Muscle layer of duodenum (tissue), 2 donors: ENCODE measurements at regions not wholly inside any gene's neighbourhood (a gene's known extent, or its start where the extent isn't known, plus 50 kb on each side); places are given as distances from the start of the nearest gene placed in this dataset.

ENCODE experiments used
- H3K27ac ChIP-seq: one replicate; pipeline ENCODE4 v1.7.0; 2013; ENCODE audit warnings: mild to moderate bottlenecking, low read length
- H3K27me3 ChIP-seq: one replicate; pipeline ENCODE4 v1.7.0; 2013; ENCODE audit warnings: low read depth, mild to moderate bottlenecking, control low read depth, low read length
- H3K36me3 ChIP-seq, 2 donors: one replicate each; pipeline ENCODE4 v1.7.0; 2013; ENCODE audit warnings: low read length in 2 of 2, control low read depth in 1 of 2, mild to moderate bottlenecking in 1 of 2; ENCODE audit not compliant: insufficient read depth in 2 of 2, control insufficient read depth in 1 of 2
- H3K4me1 ChIP-seq, 2 donors: one replicate each; pipeline ENCODE4 v1.7.0; 2013; ENCODE audit warnings: low read length in 2 of 2, mild to moderate bottlenecking in 2 of 2, control low read depth in 1 of 2, moderate library complexity in 1 of 2; ENCODE audit not compliant: insufficient read depth in 2 of 2, control insufficient read depth in 1 of 2
- H3K4me3 ChIP-seq, 2 donors: one replicate each; pipeline ENCODE4 v1.7.0; 2013; ENCODE audit warnings: low read length in 2 of 2, low read depth in 1 of 2, mild to moderate bottlenecking in 1 of 2
- H3K9me3 ChIP-seq, 2 donors: one replicate each; pipeline ENCODE4 v1.7.0; 2013; ENCODE audit warnings: low read length in 2 of 2, control low read depth in 1 of 2, mild to moderate bottlenecking in 1 of 2; ENCODE audit not compliant: control insufficient read depth in 1 of 2
- donor health status: healthy.

DNA sequence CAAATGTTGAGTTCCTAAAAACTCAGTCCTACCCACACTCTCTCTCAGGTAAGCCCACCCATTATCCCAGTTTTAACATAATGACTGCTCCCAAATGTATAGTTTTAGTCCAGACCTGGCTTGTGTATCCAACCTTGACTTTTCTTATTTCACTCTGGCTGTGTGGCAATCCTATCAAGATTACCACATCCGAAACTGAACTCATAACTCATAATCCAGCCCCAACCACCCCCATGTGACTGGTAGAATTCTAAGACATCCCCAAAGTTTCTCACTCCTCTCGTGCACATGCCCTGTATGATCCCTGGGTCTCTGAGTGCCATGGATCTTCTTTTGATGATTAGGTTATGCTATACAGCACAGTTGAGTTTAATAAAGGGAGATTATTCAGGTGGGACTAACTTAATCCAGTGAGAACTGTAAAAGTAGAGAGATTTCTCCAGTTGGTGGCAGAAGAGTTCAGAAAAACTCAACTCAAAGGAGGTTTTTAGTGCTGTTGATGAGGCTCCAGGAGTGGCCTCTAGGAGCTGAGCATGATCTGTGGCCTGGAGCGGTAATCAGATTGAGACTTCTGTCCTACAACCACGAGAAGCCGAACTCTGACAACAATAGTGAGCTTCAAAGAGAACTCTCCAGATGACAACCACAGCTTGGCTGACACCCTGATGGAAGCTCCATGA, 413.4 kb downstream of the ZNF536 start:
- Histone ChIP-seq H3K27ac (no peak overlapping the region), H3K36me3 (no peaks in the 10 kb centered on the region), H3K9me3 (no peaks in the 10 kb centered on the region), H3K27me3 (no peaks in the 10 kb centered on the region), H3K4me1 (no peaks in the 10 kb centered on the region), H3K4me3 (no peak overlapping the region)

DNA sequence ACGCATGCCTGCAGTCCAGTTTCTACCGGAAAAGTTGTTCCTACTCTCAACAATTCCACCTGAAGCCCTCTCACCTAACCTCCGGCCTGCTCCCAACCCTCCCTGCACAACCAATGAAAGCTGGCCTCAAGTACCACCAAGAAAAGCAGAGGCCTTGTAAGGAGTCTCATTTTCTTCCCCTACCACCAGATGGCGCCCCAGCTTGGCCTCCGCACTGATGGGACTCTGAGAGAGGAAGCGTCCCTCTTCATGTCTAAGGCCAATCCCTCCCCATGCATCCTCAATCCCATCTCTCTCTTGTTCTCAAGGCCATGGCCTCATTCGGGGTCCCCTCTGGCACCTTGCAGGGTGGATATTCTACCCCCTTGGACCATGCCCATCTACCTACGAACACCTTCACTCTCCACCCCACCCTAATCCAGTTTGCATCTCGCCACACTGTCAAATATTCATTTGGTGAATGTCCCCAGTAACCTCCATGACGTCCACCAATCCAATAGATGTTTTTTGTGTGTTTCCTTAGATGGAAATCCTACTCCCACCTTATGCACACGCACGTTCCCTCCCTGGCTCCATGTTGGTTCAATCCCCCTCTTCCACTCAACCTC, 412.8 kb downstream of the ZNF536 start:
- H3K4me3 ChIP-seq, result no peak overlapping the region
- H3K27me3 ChIP-seq, result no peaks in the 10 kb centered on the region
- no peak overlapping the region for H3K27ac ChIP-seq
- no peaks in the 10 kb centered on the region for H3K4me1 ChIP-seq
- no peaks in the 10 kb centered on the region for H3K36me3 ChIP-seq
- no peaks in the 10 kb centered on the region for H3K9me3 ChIP-seq

DNA sequence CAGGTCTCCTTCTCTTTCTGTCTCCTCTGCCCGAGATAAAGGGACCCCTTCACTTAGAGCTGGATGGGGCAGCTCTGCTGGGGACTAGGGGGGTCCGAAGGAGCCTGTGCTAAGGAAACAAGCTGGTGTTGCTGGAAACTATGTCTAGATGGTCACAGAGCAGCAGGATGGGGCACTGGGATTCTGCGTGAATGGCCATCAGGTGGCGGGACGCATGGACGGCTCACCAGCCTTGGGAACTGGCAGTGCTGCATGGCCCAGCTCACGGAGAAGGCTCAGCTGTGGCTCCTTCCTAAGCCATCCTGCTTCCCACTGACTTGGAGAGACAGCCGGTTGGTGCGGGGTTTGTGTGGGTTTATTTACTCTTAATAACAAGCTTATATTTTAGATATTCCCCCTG, 411.8 kb downstream of the ZNF536 start:
- Histone ChIP-seq H3K27me3 (no peaks in the 10 kb centered on the region), H3K4me3 (no peak overlapping the region), H3K27ac (no peak overlapping the region), H3K4me1 (no peaks in the 10 kb centered on the region), H3K36me3 (no peaks in the 10 kb centered on the region), H3K9me3 (no peaks in the 10 kb centered on the region)

DNA sequence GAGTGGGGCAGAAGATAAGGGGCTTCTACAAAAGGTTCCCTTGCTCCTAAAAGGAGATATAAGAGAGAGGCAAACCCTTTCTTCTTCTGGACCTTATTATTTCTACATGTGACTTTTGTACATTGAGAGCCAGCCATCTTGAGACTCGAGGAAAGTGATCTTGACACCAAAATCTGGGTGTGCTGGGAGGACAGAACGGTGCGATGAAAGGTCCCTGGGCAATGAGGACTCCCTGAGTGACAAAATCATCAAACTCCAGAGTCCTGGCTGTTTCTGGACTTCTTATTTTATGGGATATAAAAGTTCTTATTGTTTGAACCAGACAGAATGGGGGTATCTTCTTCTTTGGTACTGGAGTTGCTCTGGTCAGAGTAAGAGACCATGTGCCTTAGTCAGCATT, 411.0 kb downstream of the ZNF536 start:
- Histone ChIP-seq H3K4me1 (no peaks in the 10 kb centered on the region), H3K9me3 (no peaks in the 10 kb centered on the region), H3K27ac (no peak overlapping the region), H3K36me3 (no peaks in the 10 kb centered on the region), H3K27me3 (no peaks in the 10 kb centered on the region), H3K4me3 (no peak overlapping the region)

DNA sequence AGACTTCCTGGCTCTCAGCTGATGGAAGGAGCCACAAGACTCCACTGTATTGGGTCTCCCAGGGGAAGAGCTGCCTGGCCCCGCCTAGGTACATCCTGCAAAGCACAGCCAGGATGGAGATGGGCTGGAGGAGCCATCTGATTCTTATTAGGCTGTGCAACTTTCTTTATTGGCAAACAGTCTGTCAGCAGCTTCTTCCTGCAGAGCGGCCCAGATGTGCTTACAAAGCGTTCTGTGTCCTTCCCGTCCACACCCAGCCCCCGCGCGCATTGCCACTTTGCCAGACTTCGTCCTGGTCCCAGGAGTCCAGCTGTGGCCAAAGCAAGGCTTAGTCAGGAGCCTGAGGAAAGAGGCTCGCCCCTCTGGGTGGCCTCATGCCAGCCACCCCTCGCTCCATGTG, 409.3 kb downstream of the ZNF536 start:
- Histone ChIP-seq H3K27me3 (no peaks in the 10 kb centered on the region), H3K27ac (no peak overlapping the region), H3K36me3 (no peaks in the 10 kb centered on the region), H3K9me3 (no peaks in the 10 kb centered on the region), H3K4me3 (no peak overlapping the region), H3K4me1 (no peaks in the 10 kb centered on the region)

DNA sequence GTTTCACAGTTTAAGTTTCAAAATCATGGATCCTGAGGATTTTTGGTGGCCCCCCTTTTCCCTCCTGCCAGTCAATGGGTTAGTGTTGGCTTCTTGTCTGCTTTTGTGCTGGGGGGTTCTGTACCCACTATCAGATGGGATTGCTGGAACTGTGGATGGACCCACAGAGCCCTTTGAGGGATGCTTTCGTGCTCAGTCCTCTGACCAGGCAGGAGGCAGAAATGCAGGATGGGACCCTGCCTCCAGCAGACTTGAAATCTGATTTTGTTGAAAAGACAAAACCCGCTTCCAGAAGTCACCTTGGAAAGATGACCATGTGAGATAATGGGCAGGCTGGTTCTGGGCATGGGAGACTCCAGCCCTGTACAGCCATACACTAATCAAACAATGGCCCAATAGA, 408.9 kb downstream of the ZNF536 start:
- H3K4me3 ChIP-seq, result no peak overlapping the region
- no peak overlapping the region for H3K27ac ChIP-seq
- H3K9me3 ChIP-seq, result no peaks in the 10 kb centered on the region
- H3K27me3 ChIP-seq, result no peaks in the 10 kb centered on the region
- no peaks in the 10 kb centered on the region for H3K36me3 ChIP-seq
- H3K4me1 ChIP-seq, result no peaks in the 10 kb centered on the region

DNA sequence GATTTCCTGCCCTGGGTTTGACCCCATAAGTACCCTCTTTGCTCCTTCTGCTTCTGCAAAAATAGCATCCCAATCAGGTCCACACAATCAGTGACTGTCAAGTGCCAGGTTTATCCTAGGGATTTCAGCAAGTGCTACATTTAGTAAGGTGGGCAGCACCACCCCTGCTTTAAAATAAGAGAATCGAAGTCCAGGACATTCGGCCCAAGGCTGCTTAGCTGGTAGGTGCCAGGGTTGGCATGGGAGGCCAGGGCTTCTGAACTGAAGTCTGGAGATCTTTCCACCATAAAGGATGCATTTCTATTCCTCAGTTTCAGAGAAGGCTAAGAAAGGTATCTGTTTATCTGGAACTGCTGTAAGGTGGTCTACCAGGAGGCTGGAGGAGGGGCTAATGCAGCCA, 408.3 kb downstream of the ZNF536 start:
- Histone ChIP-seq H3K27ac (no peak overlapping the region), H3K4me3 (no peak overlapping the region), H3K27me3 (no peaks in the 10 kb centered on the region), H3K9me3 (no peaks in the 10 kb centered on the region), H3K36me3 (no peaks in the 10 kb centered on the region), H3K4me1 (no peaks in the 10 kb centered on the region)

DNA sequence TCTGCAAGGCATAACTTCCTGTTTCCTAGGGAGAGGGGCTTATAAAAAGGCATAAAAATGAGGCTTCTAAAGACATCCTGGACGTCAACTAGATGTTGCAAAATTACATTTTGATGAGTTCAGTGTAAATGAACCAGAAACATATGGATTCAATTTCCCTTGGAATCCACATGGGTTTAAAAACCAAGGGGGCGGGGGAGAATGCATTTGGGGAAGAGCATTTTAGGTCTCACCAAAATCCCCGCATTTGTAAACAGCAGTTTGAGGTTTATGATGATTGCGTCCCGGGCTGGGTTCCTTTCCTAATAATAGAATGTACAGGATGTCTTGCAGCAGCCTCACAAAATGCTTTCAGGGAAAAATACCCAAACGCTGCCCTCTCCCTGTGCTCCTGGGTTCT, 407.8 kb downstream of the ZNF536 start:
- Histone ChIP-seq H3K4me1 (no peaks in the 10 kb centered on the region), H3K4me3 (no peak overlapping the region), H3K36me3 (no peaks in the 10 kb centered on the region), H3K9me3 (no peaks in the 10 kb centered on the region), H3K27ac (no peak overlapping the region), H3K27me3 (no peaks in the 10 kb centered on the region)

DNA sequence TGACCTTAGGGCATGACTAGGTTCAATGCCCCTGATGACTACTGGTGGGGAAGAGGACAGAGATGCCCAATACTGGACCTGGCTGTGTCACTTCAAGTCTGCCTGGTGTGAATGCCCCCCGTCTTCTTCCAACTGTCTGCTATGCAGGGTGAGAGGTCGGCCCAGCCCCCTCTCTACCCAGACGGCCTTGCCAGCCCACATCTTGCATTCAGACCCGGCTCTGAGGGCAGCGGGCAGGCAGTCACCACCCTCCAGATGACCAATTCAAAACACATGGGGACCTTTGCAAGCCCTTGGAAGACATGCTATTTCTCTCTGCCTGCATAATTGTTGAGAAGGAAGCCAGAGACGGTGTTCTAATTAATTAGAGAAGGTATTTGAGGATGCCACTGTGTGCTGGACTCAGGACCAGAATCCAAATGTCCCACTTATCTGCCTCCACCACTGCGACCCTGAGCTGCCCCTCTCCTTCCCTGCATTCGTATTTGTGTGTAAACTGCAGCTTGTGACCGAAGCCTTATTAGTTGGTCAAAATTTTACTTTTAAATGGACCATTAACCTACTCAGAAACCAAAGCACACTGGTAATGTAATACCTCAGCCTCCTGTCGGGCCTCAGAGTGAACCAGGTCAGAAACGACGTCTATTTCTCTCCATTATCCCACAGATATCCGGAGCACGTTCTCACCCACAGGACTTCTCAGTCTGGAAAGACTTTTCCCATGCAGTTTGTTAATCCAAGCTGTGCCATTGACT, 407.0 kb downstream of the ZNF536 start:
- Histone ChIP-seq H3K4me1 (no peaks in the 10 kb centered on the region), H3K36me3 (no peaks in the 10 kb centered on the region), H3K27ac (no peak overlapping the region), H3K27me3 (no peaks in the 10 kb centered on the region), H3K4me3 (no peak overlapping the region), H3K9me3 (no peaks in the 10 kb centered on the region)

DNA sequence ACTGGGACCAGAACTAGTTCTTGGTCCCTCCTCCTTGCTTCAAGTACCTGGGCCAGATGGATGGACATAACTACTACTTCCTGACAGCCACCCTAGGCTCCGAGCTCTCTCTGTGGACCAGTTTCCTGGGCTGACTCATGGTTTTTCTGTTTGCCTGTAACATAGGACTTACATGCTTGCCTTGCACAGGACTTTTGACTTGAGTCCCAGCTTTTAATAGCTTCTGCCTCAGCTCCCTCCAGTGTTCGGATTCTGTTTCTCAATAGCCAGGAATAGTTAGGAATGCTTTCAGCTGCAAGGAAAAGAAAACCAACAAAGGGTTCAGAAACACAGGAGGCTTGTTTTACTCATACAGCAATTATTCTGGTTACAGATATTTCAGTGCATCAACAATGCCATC, 405.9 kb downstream of the ZNF536 start:
- no peak overlapping the region for H3K27ac ChIP-seq
- no peaks in the 10 kb centered on the region for H3K27me3 ChIP-seq
- H3K4me3 ChIP-seq, result no peak overlapping the region
- no peaks in the 10 kb centered on the region for H3K4me1 ChIP-seq
- H3K36me3 ChIP-seq, result no peaks in the 10 kb centered on the region
- peaks cover 0 to 1% of the 10 kb centered on the region in 2 donors for H3K9me3 ChIP-seq

DNA sequence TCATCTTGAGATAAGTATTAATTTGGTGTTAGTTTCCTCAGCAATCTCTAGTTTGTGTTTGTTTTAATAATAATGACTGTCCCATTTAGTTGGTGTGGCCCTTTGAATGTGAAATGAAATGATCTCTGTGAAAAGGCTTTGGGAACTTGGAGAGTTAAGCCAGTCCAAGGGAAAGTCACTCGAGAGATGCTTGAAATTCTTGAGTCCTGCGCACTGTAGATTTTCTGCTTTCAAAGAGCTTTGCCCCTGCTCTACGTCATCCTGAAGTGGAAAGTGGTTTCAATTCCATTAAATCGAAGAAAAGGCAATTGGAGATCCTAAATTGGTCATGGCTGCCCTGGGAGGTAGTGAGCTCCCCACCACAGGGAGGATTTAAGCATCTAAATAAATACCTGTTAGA, 403.8 kb downstream of the ZNF536 start:
- Histone ChIP-seq H3K36me3 (no peaks in the 10 kb centered on the region), H3K27me3 (no peaks in the 10 kb centered on the region), H3K4me1 (no peaks in the 10 kb centered on the region), H3K4me3 (no peak overlapping the region), H3K9me3 (peaks cover 0 to 5% of the 10 kb centered on the region in 2 donors), H3K27ac (no peak overlapping the region)
